HepG2 (cell line): ENCODE measurements at regions not wholly inside any gene's neighbourhood (a gene's known extent, or its start where the extent isn't known, plus 50 kb on each side); places are given as distances from the start of the nearest gene placed in this dataset.

Experiments
- ATF4 ChIP-seq, 2 experiments: fragments of 450-650 bp in 1 of 2; sonication (generic) in 1 of 2; formaldehyde crosslinking; IDR thresholded peaks; 2 replicates each; pipeline versions ENCODE4 v1.5.0 to v1.8.0; 2020 to 2022; ENCODE audit warnings: mild to moderate bottlenecking in 1 of 2, missing genetic modification reagents in 1 of 2
- ATRX ChIP-seq: sonication (generic); formaldehyde crosslinking; IDR thresholded peaks from 2 replicates; pipeline ENCODE4 v1.4.0; 2020; ENCODE audit warnings: missing genetic modification reagents, borderline replicate concordance
- CHD2 ChIP-seq: IDR thresholded peaks from 2 replicates; pipeline ENCODE4 v1.6.1; 2011; ENCODE audit warnings: low read depth, low read length, improper control_type of control experiment
- CTCF ChIP-seq: sonication (generic); formaldehyde crosslinking; IDR thresholded peaks from 2 replicates; pipeline ENCODE4 v1.5.0; 2020; ENCODE audit warnings: mild to moderate bottlenecking, missing genetic modification reagents, moderate library complexity
- DBP ChIP-seq: sonication (generic); formaldehyde crosslinking; IDR thresholded peaks from 2 replicates; pipeline ENCODE4 v1.4.0; 2020; ENCODE audit warnings: missing genetic modification reagents; ENCODE audit errors: not compliant biosample characterization
- FOXC1 ChIP-seq: sonication (generic); formaldehyde crosslinking; IDR thresholded peaks from 2 replicates; pipeline ENCODE4 v1.8.0; 2022; ENCODE audit warnings: mild to moderate bottlenecking, missing genetic modification reagents, borderline replicate concordance
- FOXO4 ChIP-seq: sonication (generic); formaldehyde crosslinking; conservative IDR thresholded peaks from 2 replicates; pipeline ENCODE4 v1.8.1; 2023; ENCODE audit warnings: missing genetic modification reagents
- HNF4G ChIP-seq, 2 experiments: sonication (generic) in 1 of 2; formaldehyde crosslinking in 1 of 2; IDR thresholded peaks; 2 replicates each; pipeline versions ENCODE4 v1.4.0 to v1.6.1; 2011 to 2020; ENCODE audit warnings: borderline replicate concordance in 2 of 2, low read depth in 2 of 2, mild to moderate bottlenecking in 2 of 2, low read length in 1 of 2, missing genetic modification reagents in 1 of 2, moderate library complexity in 1 of 2
- KAT7 ChIP-seq: IDR thresholded peaks from 2 replicates; pipeline ENCODE4 v1.6.1; 2018; ENCODE audit warnings: borderline replicate concordance, missing compliant biosample characterization
- KLF16 ChIP-seq, 2 experiments: sonication (generic) in 1 of 2; formaldehyde crosslinking in 1 of 2; IDR thresholded peaks; 2 replicates each; pipeline versions ENCODE4 v1.6.1 to v1.8.0; 2016 to 2023; ENCODE audit warnings: missing genetic modification reagents in 2 of 2, missing compliant biosample characterization in 1 of 2
- MBD4 ChIP-seq: IDR thresholded peaks from 2 replicates; pipeline ENCODE4 v1.6.1; 2012; ENCODE audit warnings: low read length, inconsistent platforms, borderline replicate concordance
- PAX8 ChIP-seq: sonication (generic); formaldehyde crosslinking; IDR thresholded peaks from 2 replicates; pipeline ENCODE4 v1.8.0; 2022; ENCODE audit warnings: mild to moderate bottlenecking, missing genetic modification reagents, borderline replicate concordance
- PLRG1 ChIP-seq: fragments of 450-650 bp; conservative IDR thresholded peaks from 2 replicates; pipeline ENCODE4 v1.6.1; 2016
- PTBP1 ChIP-seq: fragments of 200-400 bp; formaldehyde crosslinking; IDR thresholded peaks from 2 replicates; pipeline ENCODE4 v1.6.1; 2018; ENCODE audit warnings: low read length, low read depth; ENCODE audit not compliant: poor library complexity, severe bottlenecking
- SSRP1 ChIP-seq: IDR thresholded peaks from 2 replicates; pipeline ENCODE4 v1.6.1; 2016; ENCODE audit warnings: control low read depth
- TARDBP ChIP-seq: sonication (generic); formaldehyde crosslinking; IDR thresholded peaks from 2 replicates; pipeline ENCODE4 v1.8.0; 2022; ENCODE audit warnings: mild to moderate bottlenecking, missing genetic modification reagents
- U2AF2 ChIP-seq: fragments of 200-400 bp; formaldehyde crosslinking; IDR thresholded peaks from 2 replicates; pipeline ENCODE4 v1.6.1; 2017; ENCODE audit warnings: low read depth, mild to moderate bottlenecking, low read length
- ZBTB3 ChIP-seq: sonication (generic); formaldehyde crosslinking; IDR thresholded peaks from 2 replicates; pipeline ENCODE4 v1.4.0; 2020; ENCODE audit warnings: low read depth, mild to moderate bottlenecking, moderate library complexity, missing genetic modification reagents, borderline replicate concordance
- ZFP1 ChIP-seq: IDR thresholded peaks from 2 replicates; pipeline ENCODE4 v1.6.1; 2016
- ZNF263 ChIP-seq: sonication (generic); formaldehyde crosslinking; IDR thresholded peaks from 2 replicates; pipeline ENCODE4 v1.4.0; 2020; ENCODE audit warnings: missing genetic modification reagents
- ZNF331 ChIP-seq: sonication (generic); formaldehyde crosslinking; IDR thresholded peaks from 2 replicates; pipeline ENCODE4 v1.4.0; 2020; ENCODE audit warnings: missing genetic modification reagents
- ZNF335 ChIP-seq: sonication (generic); formaldehyde crosslinking; IDR thresholded peaks from 2 replicates; pipeline ENCODE4 v1.4.0; 2020; ENCODE audit warnings: missing genetic modification reagents
- ZNF557 ChIP-seq: sonication (generic); formaldehyde crosslinking; IDR thresholded peaks from 2 replicates; pipeline ENCODE4 v1.4.0; 2020; ENCODE audit warnings: missing genetic modification reagents
- ZNF572 ChIP-seq: sonication (generic); formaldehyde crosslinking; IDR thresholded peaks from 2 replicates; pipeline ENCODE4 v1.5.1; 2020; ENCODE audit warnings: mild to moderate bottlenecking, missing genetic modification reagents
- ZNF644 ChIP-seq: IDR thresholded peaks from 2 replicates; pipeline ENCODE4 v1.6.1; 2016; ENCODE audit warnings: low read depth
- ZNF704 ChIP-seq: sonication (generic); formaldehyde crosslinking; IDR thresholded peaks from 2 replicates; pipeline ENCODE4 v1.8.1; 2023; ENCODE audit warnings: mild to moderate bottlenecking, inconsistent platforms, moderate library complexity, missing genetic modification reagents, borderline replicate concordance
- ZNF766 ChIP-seq: sonication (generic); formaldehyde crosslinking; IDR thresholded peaks from 2 replicates; pipeline ENCODE4 v1.5.0; 2020; ENCODE audit warnings: missing genetic modification reagents, borderline replicate concordance

GRCh38 chr6:142692942-142693341, 252.0 kb downstream of the HIVEP2 start (continued):
- TF ChIP-seq CTCF (CRISPR knock-in tag) = peak; percentile 96
- no peak for TF ChIP-seq ATF4 (CRISPR knock-in tag; IDR thresholded peaks at IDR 0.05)
- TF ChIP-seq ZNF263 (CRISPR knock-in tag) = no peak
- TF ChIP-seq ZNF331 (CRISPR knock-in tag) = 0 out of 2 replicates have a peak, but pooled peaks have one; percentile 18
- TF ChIP-seq HNF4G (IDR thresholded peaks at IDR 0.05; ENCODE audit: borderline replicate concordance, low read depth, low read length) = no peak
- TF ChIP-seq HNF4G (CRISPR knock-in tag; IDR thresholded peaks at IDR 0.05; ENCODE audit: borderline replicate concordance, low read depth) = no peak
- no peak for TF ChIP-seq ZNF644
- TF ChIP-seq CHD2 = no peak
- no peak; the same call in 1 of the 2 replicates for TF ChIP-seq SSRP1 (CRISPR knock-in tag)
- no peak for TF ChIP-seq ZFP1 (CRISPR knock-in tag)
- TF ChIP-seq ZNF766 = no peak
- no peak for TF ChIP-seq PAX8 (CRISPR knock-in tag)
- TF ChIP-seq DBP (CRISPR knock-in tag) = no peak
- 0 out of 2 replicates have a peak, but pooled peaks have one; percentile 38 for TF ChIP-seq FOXC1 (CRISPR knock-in tag)
- TF ChIP-seq U2AF2 = no peak
- no peak for TF ChIP-seq MBD4
- no peak for TF ChIP-seq ZNF335 (CRISPR knock-in tag)
- TF ChIP-seq FOXO4 (CRISPR knock-in tag) = no peak
- TF ChIP-seq ZNF557 (CRISPR knock-in tag) = no peak
- no peak for TF ChIP-seq PTBP1
- TF ChIP-seq ZBTB3 (CRISPR knock-in tag) = no peak
- peak in 1 of 2 experiments; percentile 45; a peak in 1 of 4 replicates for TF ChIP-seq KLF16 (CRISPR knock-in tag; IDR thresholded peaks at IDR 0.05)
- no peak for TF ChIP-seq TARDBP (CRISPR knock-in tag)
- TF ChIP-seq ZNF704 (CRISPR knock-in tag) = no peak
- no peak for TF ChIP-seq ZNF572 (CRISPR knock-in tag)
- TF ChIP-seq PLRG1 = no peak
- TF ChIP-seq ATRX (CRISPR knock-in tag) = no peak
- no peak for TF ChIP-seq KAT7
